ENCODE measurements at regions not wholly inside any gene's neighbourhood (a gene's known extent, or its start where the extent isn't known, plus 50 kb on each side); places are given as distances from the start of the nearest gene placed in this dataset.

GRCh38 chr7:33744293-33745075 lies 160.9 kb upstream of the BMPER start:
- H3K4me1 ChIP-seq (ENCODE audit: control insufficient read depth, extremely low read depth, insufficient read depth, low read length): peaks cover 22% of the 10 kb centered on the region
- no peak overlapping the region for H3K9ac ChIP-seq (ENCODE audit: control insufficient read depth, extremely low read depth, insufficient read depth, low read length)
- dilution Hi-C loops (cut with MboI; ENCODE audit: extremely low pct_ligation_motif_present, low sequenced_read_pairs): no loop called here
- DNase-seq (ENCODE audit: low read depth, low spot score) (no peak), FAIRE-seq (no peak)
- H3K27ac ChIP-seq (ENCODE audit: control insufficient read depth, insufficient read depth, low read length): peak overlapping the region; percentile 34
- H4K20me1 ChIP-seq (ENCODE audit: control insufficient read depth, extremely low read depth, insufficient read depth, low read length): no peaks in the 10 kb centered on the region
- H3K4me2 ChIP-seq (ENCODE audit: control insufficient read depth, extremely low read depth, insufficient read depth, low read depth, low read length): no peak overlapping the region
- H3K9me3 ChIP-seq (ENCODE audit: control insufficient read depth, low read depth, low read length): no peaks in the 10 kb centered on the region
- H3K9me1 ChIP-seq (ENCODE audit: control insufficient read depth, extremely low read depth, insufficient read depth, low read length): peaks cover 3% of the 10 kb centered on the region
- H3K79me2 ChIP-seq (ENCODE audit: control insufficient read depth, insufficient read depth, low read length): no peaks in the 10 kb centered on the region
- H3K36me3 ChIP-seq (ENCODE audit: control insufficient read depth in 2 of 2, extremely low read depth in 1 of 2, insufficient read depth in 2 of 2, low read length in 2 of 2): no peaks in the 10 kb centered on the region
- no peaks in the 10 kb centered on the region for H3K27me3 ChIP-seq (ENCODE audit: control insufficient read depth, extremely low read depth, insufficient read depth, low read length)
- no peak overlapping the region for H2AFZ ChIP-seq (ENCODE audit: control insufficient read depth, low read length)
- H3K4me3 ChIP-seq (ENCODE audit: control insufficient read depth in 2 of 3, extremely low read depth in 1 of 3, insufficient read depth in 2 of 3, low read depth in 1 of 3, low read length in 3 of 3): no peak overlapping the region
- TF ChIP-seq EZH2 (IDR thresholded peaks at IDR 0.05; ENCODE audit: low read length): no peak
- TF ChIP-seq, protein P1, sequence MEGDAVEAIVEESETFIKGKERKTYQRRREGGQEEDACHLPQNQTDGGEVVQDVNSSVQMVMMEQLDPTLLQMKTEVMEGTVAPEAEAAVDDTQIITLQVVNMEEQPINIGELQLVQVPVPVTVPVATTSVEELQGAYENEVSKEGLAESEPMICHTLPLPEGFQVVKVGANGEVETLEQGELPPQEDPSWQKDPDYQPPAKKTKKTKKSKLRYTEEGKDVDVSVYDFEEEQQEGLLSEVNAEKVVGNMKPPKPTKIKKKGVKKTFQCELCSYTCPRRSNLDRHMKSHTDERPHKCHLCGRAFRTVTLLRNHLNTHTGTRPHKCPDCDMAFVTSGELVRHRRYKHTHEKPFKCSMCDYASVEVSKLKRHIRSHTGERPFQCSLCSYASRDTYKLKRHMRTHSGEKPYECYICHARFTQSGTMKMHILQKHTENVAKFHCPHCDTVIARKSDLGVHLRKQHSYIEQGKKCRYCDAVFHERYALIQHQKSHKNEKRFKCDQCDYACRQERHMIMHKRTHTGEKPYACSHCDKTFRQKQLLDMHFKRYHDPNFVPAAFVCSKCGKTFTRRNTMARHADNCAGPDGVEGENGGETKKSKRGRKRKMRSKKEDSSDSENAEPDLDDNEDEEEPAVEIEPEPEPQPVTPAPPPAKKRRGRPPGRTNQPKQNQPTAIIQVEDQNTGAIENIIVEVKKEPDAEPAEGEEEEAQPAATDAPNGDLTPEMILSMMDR (optimal IDR thresholded peaks at IDR 0.05 in 1 of 3, IDR thresholded peaks at IDR 0.05 in 1 of 3, conservative IDR thresholded peaks at IDR 0.05 in 1 of 3; ENCODE audit: extremely low read depth in 1 of 3, insufficient read depth in 2 of 3, low read length in 3 of 3): peak in 2 of 3 experiments; percentile 23 to 53

DNA sequence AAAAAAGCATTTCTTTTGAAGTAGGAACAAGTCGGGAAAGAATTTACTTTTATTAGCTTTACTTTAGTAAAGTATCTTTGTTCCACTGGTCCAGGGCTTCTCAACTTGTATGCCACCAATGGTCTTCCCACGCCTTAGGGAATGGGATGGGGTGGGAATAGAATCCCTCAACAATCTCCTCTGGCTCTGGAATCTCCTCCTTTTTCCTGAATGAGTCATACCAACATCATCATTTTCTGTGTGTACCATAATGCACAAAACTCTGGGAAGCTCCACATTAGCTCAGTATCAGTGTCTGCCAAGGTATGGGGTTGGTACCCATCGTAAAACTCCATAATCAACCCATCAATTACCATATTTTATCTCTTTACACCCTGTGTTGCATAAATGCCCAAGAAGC lies 159.4 kb upstream of the BMPER start:
- DNase-seq (ENCODE audit: low read depth, low spot score) (no peak), FAIRE-seq (peak; percentile 67)
- Histone ChIP-seq H3K4me2 (ENCODE audit: control insufficient read depth, extremely low read depth, insufficient read depth, low read depth, low read length) (no peak overlapping the region), H3K4me1 (ENCODE audit: control insufficient read depth, extremely low read depth, insufficient read depth, low read length) (peaks cover 22% of the 10 kb centered on the region), H4K20me1 (ENCODE audit: control insufficient read depth, extremely low read depth, insufficient read depth, low read length) (no peaks in the 10 kb centered on the region), H3K79me2 (ENCODE audit: control insufficient read depth, insufficient read depth, low read length) (no peaks in the 10 kb centered on the region), H3K4me3 (ENCODE audit: control insufficient read depth in 2 of 3, extremely low read depth in 1 of 3, insufficient read depth in 2 of 3, low read depth in 1 of 3, low read length in 3 of 3) (no peak overlapping the region), H3K27ac (ENCODE audit: control insufficient read depth, insufficient read depth, low read length) (no peak overlapping the region), H3K9me1 (ENCODE audit: control insufficient read depth, extremely low read depth, insufficient read depth, low read length) (peaks cover 3% of the 10 kb centered on the region), H3K9me3 (ENCODE audit: control insufficient read depth, low read depth, low read length) (no peaks in the 10 kb centered on the region), H3K27me3 (ENCODE audit: control insufficient read depth, extremely low read depth, insufficient read depth, low read length) (no peaks in the 10 kb centered on the region), H3K9ac (ENCODE audit: control insufficient read depth, extremely low read depth, insufficient read depth, low read length) (no peak overlapping the region), H2AFZ (ENCODE audit: control insufficient read depth, low read length) (no peak overlapping the region), H3K36me3 (ENCODE audit: control insufficient read depth in 2 of 2, extremely low read depth in 1 of 2, insufficient read depth in 2 of 2, low read length in 2 of 2) (no peaks in the 10 kb centered on the region)
- TF ChIP-seq, protein P1 (optimal IDR thresholded peaks at IDR 0.05 in 1 of 3, IDR thresholded peaks at IDR 0.05 in 1 of 3, conservative IDR thresholded peaks at IDR 0.05 in 1 of 3; ENCODE audit: extremely low read depth in 1 of 3, insufficient read depth in 2 of 3, low read length in 3 of 3): no peak
- TF ChIP-seq EZH2 (IDR thresholded peaks at IDR 0.05; ENCODE audit: low read length): no peak
- dilution Hi-C loops (cut with MboI; ENCODE audit: extremely low pct_ligation_motif_present, low sequenced_read_pairs): no loop called here

All from keratinocyte (primary cell).